GM19035 (cell line): ENCODE measurements at regions not wholly inside any gene's neighbourhood (a gene's known extent, or its start where the extent isn't known, plus 50 kb on each side); places are given as distances from the start of the nearest gene placed in this dataset.
A peak's percentile ranks its signal among the peaks of the same experiment; 100 is the strongest.

Experiments
- ATAC-seq: cut with Tn5 transposase; IDR thresholded peaks from one replicate; pipeline ENCODE4 v1.9.1; 2021; ENCODE audit not compliant: unreplicated experiment

DNA sequence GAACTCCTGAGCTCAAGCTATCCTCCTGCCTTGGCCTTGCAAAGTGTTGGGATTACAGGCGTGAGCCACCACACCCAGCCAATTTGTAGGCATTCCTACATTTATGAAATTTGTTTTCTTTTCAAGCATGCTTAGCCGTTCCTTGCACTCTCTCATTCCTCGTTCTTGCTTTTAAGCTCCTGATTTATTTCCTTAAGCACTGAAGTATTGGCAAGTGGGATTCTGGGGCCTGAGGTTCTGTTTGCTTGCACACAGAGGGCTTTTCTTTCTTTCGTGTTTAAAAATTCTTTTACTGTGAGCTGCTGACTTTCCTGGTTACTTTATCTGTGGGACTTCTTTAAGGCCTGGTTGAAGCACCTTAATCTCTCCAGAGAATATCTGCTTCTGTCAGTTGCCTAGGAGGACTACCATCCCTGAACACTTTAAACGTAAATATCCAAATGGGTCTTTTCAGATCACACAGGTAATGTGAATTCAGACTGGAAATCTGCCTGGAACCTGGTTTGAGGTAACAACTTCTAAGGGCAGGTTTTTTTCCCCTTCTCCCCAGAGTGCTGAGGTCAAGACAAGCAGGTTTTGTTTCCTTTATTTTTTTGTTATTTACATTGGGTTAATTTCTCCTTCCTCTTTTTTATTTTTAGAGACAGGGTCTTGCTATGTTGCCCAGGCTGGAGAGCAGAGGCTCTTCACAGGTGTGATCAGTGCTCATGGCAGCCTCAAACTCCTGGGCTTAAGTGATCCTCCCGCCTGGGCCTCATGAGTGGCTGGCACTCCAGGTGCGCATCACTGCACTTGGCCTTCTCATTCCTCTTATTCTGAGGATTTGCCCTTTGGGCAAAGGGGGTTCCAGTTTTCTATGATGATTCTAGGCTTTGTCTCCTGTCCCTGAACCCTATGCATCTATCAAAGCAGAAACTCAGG, 102.9 kb downstream of the PFKFB3 start:
- ATAC-seq = no peak

DNA sequence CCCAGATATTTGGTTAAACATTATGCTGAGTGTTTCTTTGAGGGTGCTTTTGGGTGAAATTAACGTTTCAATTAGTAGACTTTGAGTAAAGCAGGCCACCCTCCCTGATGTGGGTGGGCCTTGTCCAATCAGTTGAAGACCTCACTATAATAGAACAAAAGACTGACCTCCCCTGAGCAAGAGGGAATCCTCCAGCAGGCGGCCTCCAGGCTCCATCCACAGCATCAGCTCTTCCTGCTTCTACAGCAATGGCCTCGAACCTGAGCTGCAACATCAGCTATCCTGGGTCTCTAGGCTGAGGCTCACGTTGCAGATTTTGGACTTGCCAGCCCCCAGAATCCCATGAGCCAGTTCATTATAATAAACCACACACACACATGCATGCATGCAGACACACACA, 104.2 kb downstream of the PFKFB3 start:
- ATAC-seq = no peak

DNA sequence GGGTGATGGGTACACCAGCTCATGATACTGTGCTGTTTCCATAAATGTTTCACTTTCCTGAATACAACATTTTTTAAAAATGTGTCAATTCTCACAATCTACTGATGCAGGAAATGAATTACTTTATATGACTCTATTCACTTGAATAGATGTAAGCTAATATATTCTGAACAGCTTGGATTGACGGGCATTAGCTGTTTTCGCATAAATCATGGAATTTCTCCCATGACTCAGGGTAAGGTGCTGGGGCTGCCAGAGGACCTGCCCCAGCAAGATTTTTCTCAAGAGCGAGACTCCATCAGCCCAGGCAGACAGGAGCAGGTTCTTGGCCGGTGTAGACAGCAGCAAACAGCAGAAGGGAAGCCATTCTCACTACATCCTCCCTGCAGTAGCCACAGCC, 107.1 kb downstream of the PFKFB3 start:
- ATAC-seq = no peak

DNA sequence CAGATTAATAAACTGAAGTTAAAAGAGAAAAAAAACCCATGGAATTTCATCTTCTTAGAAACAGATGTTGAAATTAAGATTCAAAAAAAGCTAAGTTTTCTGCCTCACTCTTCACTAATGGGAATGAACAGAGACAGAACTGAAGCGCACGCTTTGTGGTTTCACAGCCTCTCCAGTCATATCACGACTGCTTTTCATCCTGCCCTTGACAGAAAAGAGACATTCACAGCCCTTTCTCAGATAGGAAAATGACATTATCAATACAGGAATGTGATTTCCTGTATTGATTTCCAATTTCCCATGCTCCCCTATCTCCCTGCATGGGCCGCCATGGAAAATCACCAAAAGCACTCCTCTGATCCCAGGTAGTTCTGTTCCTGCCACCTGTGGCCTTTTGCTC, 108.2 kb downstream of the PFKFB3 start:
- ATAC-seq = no peak

DNA sequence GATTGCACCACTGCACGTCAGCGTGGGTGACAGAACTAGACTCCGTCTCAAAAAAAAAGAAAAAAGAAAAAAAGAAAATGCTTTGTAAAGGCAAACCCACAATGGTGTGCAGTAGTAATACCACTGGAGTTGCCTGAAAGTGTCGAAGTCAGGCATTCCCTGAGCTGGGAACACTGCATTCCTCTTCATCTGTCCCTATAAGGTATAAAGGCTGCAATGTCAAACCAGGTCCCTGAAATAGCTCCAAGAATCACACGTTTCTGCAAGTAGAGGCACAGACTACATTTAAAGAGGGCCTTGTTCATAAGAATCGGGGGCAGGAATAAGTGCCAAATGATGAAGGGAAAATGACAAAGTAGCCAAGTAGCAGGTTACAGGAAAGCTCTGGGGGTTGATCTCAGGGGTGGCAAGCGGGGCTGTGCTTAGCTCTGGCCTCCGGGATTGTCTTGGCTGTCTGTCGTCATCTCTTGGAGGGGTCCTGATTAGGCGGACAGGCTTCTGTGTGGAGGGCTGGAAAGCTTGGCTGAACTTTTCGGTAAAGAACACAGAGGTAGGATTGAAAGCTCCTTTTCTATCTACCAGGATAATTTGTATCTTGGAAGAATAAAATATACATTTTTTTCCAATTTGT, 109.1 kb downstream of the PFKFB3 start:
- ATAC-seq = no peak

DNA sequence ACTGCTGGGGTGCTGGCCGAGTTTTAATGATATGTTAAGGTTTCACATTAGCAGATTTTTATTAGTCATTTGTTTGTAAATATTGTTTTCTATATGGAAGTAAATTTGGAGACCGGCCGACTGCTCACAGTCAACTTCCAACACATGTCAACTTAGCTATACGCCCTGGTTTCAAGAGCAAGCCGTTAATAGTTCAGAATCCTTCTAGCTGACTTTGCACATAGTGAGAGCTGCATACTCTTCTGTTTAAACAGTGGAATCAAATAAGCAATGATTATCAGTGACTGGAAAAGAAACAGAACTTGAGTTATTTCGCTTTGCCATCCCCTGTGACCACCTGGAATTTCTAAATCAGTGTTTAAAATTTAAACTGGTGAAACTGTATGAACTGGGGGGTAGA, 109.9 kb downstream of the PFKFB3 start:
- no peak for ATAC-seq

DNA sequence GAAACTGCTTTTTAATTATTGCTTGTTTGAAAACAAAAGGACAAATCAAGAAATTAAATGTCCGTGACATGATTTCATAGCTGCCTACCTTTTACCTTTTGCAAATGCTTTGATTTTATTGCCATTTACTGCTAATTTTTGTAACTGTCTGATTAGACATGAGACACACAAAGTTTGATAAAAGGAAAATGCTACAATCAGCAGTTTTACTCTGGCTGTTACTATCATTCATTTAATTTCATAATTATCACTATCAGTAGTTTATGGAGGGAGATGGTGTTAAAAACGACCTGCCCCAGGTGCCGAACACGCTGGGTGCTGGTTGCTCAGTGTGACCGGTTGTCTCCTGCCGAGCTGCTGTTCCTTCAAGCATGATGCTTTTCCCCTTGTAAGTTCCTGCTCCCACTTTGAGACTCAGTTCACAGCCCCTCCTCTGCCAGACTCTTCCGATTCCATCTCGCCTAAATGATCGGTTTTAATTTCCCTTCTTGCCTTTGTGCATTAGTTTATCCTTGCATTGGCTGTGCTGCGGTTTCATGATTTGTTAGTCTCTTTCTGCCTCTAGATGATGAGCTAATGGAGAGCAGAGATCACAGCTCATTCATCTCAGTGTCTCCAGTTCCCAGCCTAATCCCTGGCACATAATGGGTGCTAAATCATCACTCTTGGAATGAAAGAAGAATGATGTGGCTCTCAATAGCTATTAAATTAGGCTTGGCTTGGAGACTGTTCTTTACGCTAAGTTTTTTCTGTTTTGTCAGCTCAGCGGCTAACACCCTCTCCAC, 110.6 kb downstream of the PFKFB3 start:
- no peak for ATAC-seq

DNA sequence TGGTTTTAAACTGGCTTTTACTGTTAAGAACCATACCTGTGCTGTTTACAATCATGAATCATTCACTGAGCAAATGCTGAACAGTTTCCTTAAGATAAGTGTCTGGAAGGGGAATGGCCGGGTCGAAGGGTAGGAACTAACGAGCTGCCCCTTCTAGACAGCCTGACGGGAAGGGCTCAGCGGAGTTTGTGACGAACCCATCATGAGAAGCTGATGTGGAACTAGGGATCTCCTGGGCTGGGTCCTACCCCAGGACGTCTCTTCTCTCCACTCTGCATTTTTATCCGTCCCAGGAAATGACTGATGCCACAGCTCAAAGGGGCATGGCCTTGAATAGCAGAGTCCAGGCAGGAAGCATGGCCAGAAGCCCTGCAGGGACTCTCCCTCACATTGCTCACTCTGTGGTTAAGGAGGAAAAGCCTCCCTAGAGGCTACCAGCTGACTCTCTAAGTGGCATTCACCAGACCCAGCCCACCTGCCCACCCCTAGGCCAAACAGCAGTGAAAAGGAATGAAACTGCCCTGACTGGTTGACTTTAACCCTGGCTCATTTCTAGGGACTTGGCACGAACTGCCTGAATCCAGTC, 112.0 kb downstream of the PFKFB3 start:
- no peak for ATAC-seq

DNA sequence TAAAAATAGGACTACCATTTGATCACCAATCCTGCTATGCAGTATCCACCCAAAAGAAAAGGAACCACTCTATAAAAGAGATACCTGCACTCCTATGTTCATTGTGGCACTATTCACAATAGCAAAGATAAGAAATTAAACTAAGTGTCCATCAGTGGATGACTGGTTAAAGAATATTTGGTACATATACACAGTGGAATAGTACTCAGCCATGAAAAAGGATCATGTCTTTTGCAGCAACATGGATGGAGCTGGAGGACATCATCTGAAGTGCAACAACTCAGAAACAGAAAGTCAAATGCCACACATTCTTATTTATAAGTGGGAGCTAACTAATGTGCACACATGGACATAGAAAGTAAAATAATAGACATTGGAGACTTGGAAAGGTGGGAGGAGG, 116.4 kb downstream of the PFKFB3 start:
- ATAC-seq = no peak

DNA sequence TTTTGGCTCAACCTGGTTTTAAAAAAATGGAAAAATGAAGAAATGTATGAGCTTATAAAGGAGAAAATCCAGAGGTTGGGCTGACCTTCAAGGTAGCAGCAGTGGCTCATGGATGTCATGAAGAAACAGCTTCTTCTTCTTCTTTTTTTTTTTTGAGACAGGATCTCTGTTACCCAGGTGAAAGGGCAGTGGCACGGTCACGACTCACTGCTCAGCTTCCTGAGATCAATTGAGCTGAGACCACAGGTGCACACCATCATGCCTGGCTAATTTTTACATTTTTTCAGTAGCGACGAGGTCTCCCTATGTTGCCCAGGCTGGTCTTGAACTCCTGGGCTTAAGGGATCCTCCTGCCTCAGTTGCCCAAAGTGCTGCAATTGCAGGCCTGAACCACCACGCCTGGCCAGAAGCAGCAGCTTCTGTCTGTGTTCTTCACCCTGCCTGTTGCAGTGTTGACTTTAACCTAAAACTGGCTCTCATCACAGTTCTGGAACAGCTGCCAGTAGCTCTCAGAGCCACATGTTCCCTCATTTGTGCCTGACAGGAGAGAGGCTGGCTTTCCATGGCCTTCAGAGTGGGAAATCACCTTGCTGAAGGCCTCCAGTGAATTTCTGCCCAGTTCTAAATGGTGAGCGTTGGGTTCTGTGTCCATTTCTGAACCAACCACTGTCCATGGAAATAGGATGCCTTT, 117.7 kb downstream of the PFKFB3 start:
- ATAC-seq = peak; percentile 64

DNA sequence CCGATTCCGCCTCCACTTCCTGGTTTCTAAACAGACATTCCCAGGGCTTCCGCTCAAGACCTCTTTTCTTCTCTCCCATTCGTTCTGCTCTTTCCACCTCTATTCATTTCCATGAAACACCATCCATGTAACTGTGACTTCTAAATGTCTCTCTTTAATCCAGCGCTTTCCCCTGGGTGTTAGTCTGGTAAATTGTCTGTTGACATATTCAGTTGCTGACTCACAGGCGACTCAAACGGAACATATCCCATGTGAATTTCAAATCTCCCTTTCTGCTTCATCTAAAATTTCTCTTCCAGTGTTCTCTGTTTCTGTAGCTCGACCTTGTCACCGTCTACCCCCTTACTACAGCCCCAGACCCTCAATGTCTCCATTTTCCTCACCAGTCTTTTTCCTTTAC, 119.1 kb downstream of the PFKFB3 start:
- no peak for ATAC-seq

DNA sequence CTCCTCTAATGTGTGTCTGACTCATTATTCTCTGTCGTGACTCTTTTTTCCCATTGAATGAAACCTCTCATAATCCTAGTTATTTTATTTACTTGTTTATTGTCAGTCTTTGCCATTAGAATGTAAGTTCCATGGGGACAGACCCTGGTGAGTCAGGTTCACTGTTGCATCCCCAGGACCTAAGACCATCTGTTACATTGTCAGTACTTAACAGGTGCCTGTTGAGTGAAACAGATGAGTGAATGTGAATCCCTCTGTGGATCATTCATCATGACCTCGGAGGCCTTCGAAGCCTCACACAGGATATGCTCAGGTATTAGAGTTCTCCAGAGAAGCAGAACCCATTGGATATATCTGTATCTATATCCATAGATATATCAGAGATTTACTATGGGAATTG, 120.1 kb downstream of the PFKFB3 start:
- ATAC-seq = no peak

DNA sequence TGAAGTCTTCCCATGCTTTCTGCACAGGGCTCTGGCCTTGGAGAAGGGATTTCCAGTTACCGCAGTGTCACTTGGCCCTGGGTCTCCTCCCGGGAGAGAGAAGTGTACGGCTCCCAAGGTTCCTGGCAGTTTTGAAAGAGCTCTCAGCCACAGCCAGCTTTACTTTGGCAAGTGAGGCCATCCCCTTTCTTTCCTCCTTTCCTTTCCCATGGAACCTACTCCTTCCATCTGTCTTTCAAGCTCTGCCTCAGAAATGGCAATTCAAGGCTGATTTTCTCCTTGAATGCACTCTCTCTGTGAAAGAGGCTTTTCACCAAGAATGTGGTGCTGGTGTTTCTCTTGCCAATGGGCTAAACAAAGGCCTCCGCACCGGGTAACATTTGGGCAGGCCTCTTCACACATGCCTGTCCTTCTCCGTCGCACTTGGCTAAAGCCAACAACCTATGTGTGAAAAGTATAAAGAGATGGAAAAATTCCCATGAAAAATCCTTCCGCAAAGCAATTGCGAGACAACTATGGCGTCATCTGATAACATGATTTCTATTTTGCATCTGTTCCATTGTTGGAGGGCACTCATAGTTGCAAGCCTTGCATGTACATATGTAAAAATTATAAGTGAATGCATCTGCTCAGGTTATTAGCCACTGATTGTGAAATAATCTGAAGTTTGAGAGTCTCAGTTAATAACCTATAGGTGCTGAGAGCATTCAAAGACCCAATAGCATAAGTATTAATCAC, 125.4 kb downstream of the PFKFB3 start:
- ATAC-seq = no peak

DNA sequence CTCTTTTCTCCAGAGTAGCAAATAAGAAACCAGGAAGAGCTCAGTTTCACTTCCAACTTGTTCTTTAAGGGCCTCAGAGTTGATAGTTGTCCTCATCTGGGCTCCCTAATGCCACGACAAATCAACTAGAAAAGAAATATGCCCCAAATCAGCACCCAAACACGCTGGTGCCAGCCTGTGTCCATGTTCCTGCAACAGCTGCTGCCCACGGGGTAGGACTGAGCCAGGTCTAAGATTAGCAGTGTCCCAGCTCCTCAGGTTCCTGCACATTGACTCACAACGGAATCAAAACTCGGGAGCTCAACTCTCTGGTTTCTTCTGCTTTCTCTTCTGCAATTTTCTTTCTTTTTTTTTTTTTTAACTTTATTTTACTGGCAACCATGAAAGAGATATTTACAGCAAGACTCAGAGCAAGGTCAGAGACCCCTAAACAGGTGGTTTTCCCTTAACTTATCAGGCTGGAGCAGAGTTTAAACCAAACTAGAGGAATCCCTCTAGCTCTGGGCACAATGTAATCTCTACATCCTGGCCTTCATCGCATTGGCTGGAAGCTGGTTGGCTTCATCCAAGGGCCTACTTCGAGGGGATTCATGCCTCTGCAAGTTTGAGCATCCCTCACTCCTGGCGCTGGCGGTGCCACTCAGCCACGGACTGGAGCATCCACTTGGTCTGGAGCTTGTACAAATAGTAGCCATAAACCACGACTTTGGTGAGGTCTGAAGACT, 126.1 kb downstream of the PFKFB3 start:
- no peak for ATAC-seq

DNA sequence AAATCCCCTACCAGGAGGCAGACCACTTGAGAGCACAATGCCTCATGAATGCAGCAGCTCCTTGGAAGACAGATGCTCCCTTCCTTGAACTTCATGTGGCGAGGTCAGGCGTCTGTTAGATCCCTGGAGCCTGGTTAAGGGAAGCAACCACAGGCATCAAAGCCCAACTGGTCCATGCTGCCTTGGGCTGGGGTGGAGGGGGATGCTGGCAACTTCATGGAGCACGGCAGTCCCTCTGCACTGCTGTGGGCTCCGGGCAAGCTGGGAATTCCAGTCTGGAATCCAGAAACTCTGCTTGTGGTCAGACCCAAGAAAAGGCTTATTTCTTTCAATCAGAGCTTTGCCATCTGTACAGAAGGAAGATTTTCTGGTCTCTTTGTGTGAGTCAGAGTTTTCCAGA, 130.4 kb downstream of the PFKFB3 start:
- ATAC-seq = no peak

DNA sequence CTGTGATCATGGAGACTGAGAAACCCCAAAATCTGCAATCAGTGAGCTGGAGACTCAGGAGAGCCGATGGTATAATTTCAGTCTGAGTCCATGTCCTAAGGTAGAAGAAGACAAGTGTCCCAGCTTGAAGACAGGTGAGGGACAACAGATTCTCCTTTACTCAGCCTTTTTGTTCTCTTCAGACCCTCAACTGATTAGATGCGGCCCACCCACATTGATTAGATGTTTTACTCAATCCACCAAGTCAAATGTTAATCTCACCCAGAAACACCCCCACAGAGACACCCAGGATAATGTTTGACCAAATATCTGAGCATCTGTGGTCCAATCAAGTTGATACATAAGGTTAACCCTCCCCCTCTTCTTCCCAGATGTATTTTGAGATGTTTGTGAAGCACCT, 131.2 kb downstream of the PFKFB3 start:
- ATAC-seq = no peak

DNA sequence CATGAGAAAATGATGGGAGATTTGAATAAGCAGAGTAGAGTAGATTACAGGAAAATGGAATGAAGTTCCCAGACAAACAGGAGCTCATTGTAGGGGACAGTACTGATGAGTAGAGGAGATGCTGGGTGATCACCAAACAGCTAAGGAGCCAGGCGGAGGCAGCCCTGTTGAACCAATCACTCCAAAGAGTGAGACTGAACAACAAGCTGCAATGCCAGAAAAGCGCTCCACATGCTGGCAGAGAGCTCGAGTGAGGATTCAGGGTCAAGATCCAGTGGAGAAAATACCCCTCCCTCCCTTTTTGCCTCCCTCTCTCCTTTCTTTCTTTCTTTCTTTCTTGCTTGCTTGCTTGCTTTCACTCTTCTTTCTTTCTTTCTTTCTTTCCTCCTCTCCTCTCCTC, 133.3 kb downstream of the PFKFB3 start:
- ATAC-seq = no peak

DNA sequence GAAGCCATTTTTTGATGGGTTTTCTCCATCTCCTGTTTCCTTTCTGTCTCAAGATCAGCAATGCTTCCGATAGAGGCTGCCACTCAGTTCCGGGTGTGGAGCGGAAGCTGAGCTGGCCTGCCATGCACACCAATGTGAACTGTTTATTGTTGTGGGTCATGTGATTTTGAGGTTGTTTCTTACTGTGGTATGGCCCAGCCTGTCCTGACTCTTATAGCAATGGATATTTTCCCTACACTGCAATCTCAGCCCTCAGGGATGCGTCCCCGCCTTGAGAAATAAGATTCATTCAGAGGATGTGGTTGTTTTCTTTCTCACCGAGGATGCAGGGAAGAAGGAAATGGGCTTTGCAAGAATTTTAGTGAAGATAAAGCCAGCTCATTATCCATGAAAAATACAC, 134.7 kb downstream of the PFKFB3 start:
- ATAC-seq = no peak

DNA sequence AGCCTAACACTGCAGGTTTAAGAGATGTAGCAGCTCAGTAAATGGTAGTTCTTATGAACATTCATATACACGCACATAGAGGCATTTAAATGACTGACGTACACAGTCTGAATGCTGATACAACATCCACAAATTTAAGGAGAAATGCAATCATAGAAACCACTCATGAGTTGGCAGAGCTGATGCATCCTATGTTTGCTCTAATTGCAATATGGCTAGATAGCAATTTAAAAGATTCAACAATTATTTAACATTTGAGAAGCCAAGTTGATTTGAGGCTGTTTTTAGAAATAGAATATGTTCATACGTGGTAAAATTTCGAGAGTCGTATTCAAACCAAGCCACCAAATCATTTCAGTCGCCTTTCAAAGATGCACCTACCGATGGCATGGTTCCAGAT, 135.6 kb downstream of the PFKFB3 start:
- ATAC-seq = no peak

DNA sequence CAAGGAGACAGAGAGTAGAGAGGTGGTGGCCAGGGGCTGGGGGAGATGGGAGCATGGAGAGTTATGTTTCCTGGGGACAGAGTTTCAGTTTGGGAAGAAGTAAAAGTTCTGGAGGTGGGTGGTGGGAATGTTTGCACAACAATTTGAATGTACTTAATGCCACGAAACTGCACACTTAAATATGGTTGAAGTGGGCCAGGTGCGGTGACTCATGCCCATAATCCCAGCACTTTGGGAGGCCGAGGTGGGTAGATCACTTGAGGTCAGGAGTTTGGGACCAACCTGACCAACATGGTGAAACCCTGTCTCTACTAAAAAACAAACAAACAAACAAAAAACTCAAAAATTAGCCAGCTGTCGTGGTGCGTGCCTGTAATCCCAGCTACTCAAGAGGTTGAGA, 137.2 kb downstream of the PFKFB3 start:
- ATAC-seq = no peak
